IMR-90 (cell line): ENCODE measurements at regions not wholly inside any gene's neighbourhood (a gene's known extent, or its start where the extent isn't known, plus 50 kb on each side); places are given as distances from the start of the nearest gene placed in this dataset.

Experiments
- ATAC-seq: fragments of 200-7000 bp; cut with Tn5 transposase; 2 replicates; pipeline ENCODE4 v1.9.1; 2020; ENCODE audit warnings: low read depth, mild to moderate bottlenecking, moderate library complexity
- BruUV-seq: library from RNA; stranded (reverse); fragments of 400-500 nt; replicated peaks from 2 replicates; lab custom pipeline; 2021; lab: Mats Ljungman, UMichigan
- CTCF ChIA-PET: fragments of 300-600 bp; formaldehyde crosslinking; extraction: SDS; loops from one replicate; lab custom pipeline; 2021; ENCODE audit warnings: antibody characterized with exemption; lab: Yijun Ruan, JAX
- POLR2A ChIA-PET: fragments of 300-600 bp; sonication (Branson Sonifier 250); formaldehyde crosslinking; loops from one replicate; lab custom pipeline; 2022; ENCODE audit warnings: antibody characterized with exemption; ENCODE audit not compliant: unreplicated experiment; lab: Charles Lee
- DNase-seq: peaks from one replicate; pipeline ENCODE4 v3.0.0; 2013
- H2AFZ ChIP-seq: replicated peaks from 2 replicates; pipeline ENCODE3; 2013; ENCODE audit warnings: low read length, mild to moderate bottlenecking; ENCODE audit not compliant: poor library complexity
- H2AK5ac ChIP-seq: 2 replicates; pipeline ENCODE4 v1.6.1; 2013; ENCODE audit warnings: low read depth, low read length, inconsistent platforms
- H2AK9ac ChIP-seq: replicated peaks from 2 replicates; pipeline ENCODE3; 2013; ENCODE audit warnings: mild to moderate bottlenecking, low read depth, low read length, moderate library complexity; ENCODE audit not compliant: poor library complexity
- H2BK120ac ChIP-seq: 2 replicates; pipeline ENCODE4 v1.6.1; 2013; ENCODE audit warnings: low read depth, low read length, inconsistent platforms
- H2BK15ac ChIP-seq: 3 replicates; pipeline ENCODE4 v1.6.1; 2013; ENCODE audit warnings: low read depth, low read length, inconsistent platforms
- H2BK20ac ChIP-seq: 2 replicates; pipeline ENCODE4 v1.6.1; 2013; ENCODE audit warnings: low read depth, mild to moderate bottlenecking, inconsistent platforms, low read length, moderate library complexity
- H2BK5ac ChIP-seq: 2 replicates; pipeline ENCODE4 v1.6.1; 2013; ENCODE audit warnings: mild to moderate bottlenecking, low read depth, low read length, inconsistent platforms; ENCODE audit not compliant: poor library complexity, severe bottlenecking
- H3K14ac ChIP-seq: replicated peaks from 2 replicates; pipeline ENCODE4 v1.6.1; 2013; ENCODE audit warnings: low read depth, low read length, inconsistent platforms
- H3K18ac ChIP-seq: 2 replicates; pipeline ENCODE4 v1.6.1; 2013; ENCODE audit warnings: low read depth, low read length, control low read depth
- H3K23ac ChIP-seq: 2 replicates; pipeline ENCODE4 v1.6.1; 2013; ENCODE audit warnings: low read depth, low read length, inconsistent platforms
- H3K27ac ChIP-seq: 2 replicates; pipeline ENCODE4 v1.5.1; 2013; ENCODE audit warnings: mild to moderate bottlenecking, control low read depth, low read length; ENCODE audit not compliant: insufficient read depth
- H3K27me3 ChIP-seq: 2 replicates; pipeline ENCODE4 v1.6.1; 2013; ENCODE audit warnings: low read length; ENCODE audit not compliant: control insufficient read depth, insufficient read depth
- H3K36me3 ChIP-seq: 2 replicates; pipeline ENCODE4 v1.6.1; 2013; ENCODE audit warnings: low read length, mixed read lengths; ENCODE audit not compliant: control insufficient read depth, insufficient read depth
- H3K4ac ChIP-seq: 2 replicates; pipeline ENCODE4 v1.6.1; 2013; ENCODE audit warnings: low read depth, low read length, inconsistent platforms
- H3K4me1 ChIP-seq: 2 replicates; pipeline ENCODE4 v1.6.1; 2013; ENCODE audit warnings: low read length, mixed read lengths; ENCODE audit not compliant: control insufficient read depth, insufficient read depth
- H3K4me2 ChIP-seq: 2 replicates; pipeline ENCODE4 v1.6.1; 2013; ENCODE audit warnings: low read depth, mild to moderate bottlenecking, control low read depth, low read length, moderate library complexity
- H3K4me3 ChIP-seq: 2 replicates; pipeline ENCODE4 v1.5.1; 2013; ENCODE audit warnings: low read depth, mild to moderate bottlenecking, control low read depth, low read length, moderate library complexity; ENCODE audit not compliant: insufficient read depth
- H3K56ac ChIP-seq: 2 replicates; pipeline ENCODE4 v1.6.1; 2013; ENCODE audit warnings: low read length, inconsistent platforms; ENCODE audit not compliant: insufficient read depth; ENCODE audit errors: extremely low read depth
- H3K79me1 ChIP-seq, 2 experiments: 2 replicates each; pipeline ENCODE4 v1.6.1; 2013; ENCODE audit warnings: low read length in 2 of 2, inconsistent platforms in 1 of 2, low read depth in 1 of 2
- H3K9ac ChIP-seq: 2 replicates; pipeline ENCODE4 v1.6.1; 2013; ENCODE audit warnings: low read depth, low read length, control low read depth
- H3K9me1 ChIP-seq: 2 replicates; pipeline ENCODE4 v1.6.1; 2013; ENCODE audit warnings: low read length, inconsistent platforms; ENCODE audit not compliant: insufficient read depth
- H3K9me3 ChIP-seq: 2 replicates; pipeline ENCODE4 v1.6.1; 2013; ENCODE audit warnings: low read length; ENCODE audit not compliant: control insufficient read depth, insufficient read depth
- H4K20me1 ChIP-seq: 2 replicates; pipeline ENCODE4 v1.6.1; 2013; ENCODE audit warnings: low read length, inconsistent platforms; ENCODE audit not compliant: insufficient read depth
- H4K5ac ChIP-seq: 2 replicates; pipeline ENCODE4 v1.6.1; 2013; ENCODE audit warnings: mild to moderate bottlenecking, low read depth, low read length, control low read depth
- H4K8ac ChIP-seq, 2 experiments: 2 replicates each; pipeline ENCODE4 v1.6.1; 2013; ENCODE audit warnings: low read depth in 2 of 2, low read length in 2 of 2, control low read depth in 1 of 2, inconsistent platforms in 1 of 2
- H4K91ac ChIP-seq: 2 replicates; pipeline ENCODE4 v1.6.1; 2013; ENCODE audit warnings: low read depth, low read length, inconsistent platforms; ENCODE audit not compliant: insufficient read depth
- CEBPB ChIP-seq: IDR thresholded peaks from 2 replicates; pipeline ENCODE4 v1.6.1; 2012; ENCODE audit warnings: low read depth, low read length, improper control_type of control experiment
- WGBS, 2 experiments: methylation state at CpG; one replicate each; pipeline versions ENCODE4 v1.1.5 to v1.1.7; 2013; ENCODE audit warnings: missing lambda C conversion rate in 2 of 2; ENCODE audit not compliant: insufficient read length in 1 of 2; ENCODE audit errors: extremely low coverage in 2 of 2; 5-methylcytosine and 5-hydroxymethylcytosine counted together
- dilution Hi-C: fragments of 300-500 bp; cut with HindIII; formaldehyde crosslinking; loops from one replicate; pipeline ENCODE4 v1.14.3; 2018; ENCODE audit warnings: low sequenced_read_pairs; ENCODE audit not compliant: unreplicated experiment
- in situ Hi-C: fragments of 300-500 bp; cut with MboI; formaldehyde crosslinking; loops from 3 replicates; pipeline ENCODE4 v1.14.3; 2019; ENCODE audit warnings: low sequenced_read_pairs, inconsistent platforms, mixed read lengths
- intact Hi-C: fragments of 100-400 bp; cut with micrococcal nuclease; formaldehyde crosslinking; loops from 2 replicates; pipeline ENCODE4 v1.10.0; 2022
- TF ChIP-seq, protein P1 (sequence below): fragments of 150-350 bp; IDR thresholded peaks from 2 replicates; pipeline ENCODE4 v1.6.1; 2016; ENCODE audit warnings: low read depth, mild to moderate bottlenecking, low read length, moderate library complexity, borderline replicate concordance

DNA sequence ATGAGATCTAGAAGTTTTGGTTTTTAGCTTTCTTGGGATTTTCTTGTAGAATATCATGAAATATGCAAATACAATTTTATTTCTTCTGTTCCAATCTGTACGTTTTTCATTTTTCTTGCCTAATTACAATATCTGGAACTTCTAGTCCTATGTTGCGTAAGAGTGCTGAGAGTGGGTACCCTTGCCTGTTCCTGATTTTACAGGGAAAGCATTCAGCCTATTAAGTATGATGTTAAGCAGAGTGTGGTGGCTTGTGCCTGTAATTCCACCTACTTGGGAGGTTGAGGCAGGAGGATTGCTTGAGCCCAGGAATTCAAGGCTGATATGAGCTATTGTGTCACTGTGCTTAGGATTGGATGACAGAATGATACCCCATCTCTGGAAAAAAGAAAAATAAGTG lies 210.2 kb upstream of the ITGA1 start:
- H2BK15ac ChIP-seq: no peak overlapping the region
- ATAC-seq (no peak), DNase-seq (no peak)
- no peak overlapping the region for H3K14ac ChIP-seq
- H3K4ac ChIP-seq: no peak overlapping the region
- no peak overlapping the region for H2AK5ac ChIP-seq
- no peak overlapping the region for H3K56ac ChIP-seq
- intact Hi-C loops (no loop called here), in situ Hi-C loops (no loop called here), dilution Hi-C loops (no loop called here)
- H3K79me1 ChIP-seq: no peaks in the 10 kb centered on the region
- no peak overlapping the region for H3K4me2 ChIP-seq
- H3K9me1 ChIP-seq: no peaks in the 10 kb centered on the region
- no peak overlapping the region for H2BK20ac ChIP-seq
- H2BK5ac ChIP-seq: no peak overlapping the region
- H4K91ac ChIP-seq: no peak overlapping the region
- no peak overlapping the region for H2AFZ ChIP-seq
- no peak overlapping the region for H3K18ac ChIP-seq
- WGBS, 2 experiments: no CpG with 5 or more reads among the region's 2 CpGs
- ChIA-PET POLR2A (no interaction called here), CTCF (no interaction called here)
- no peak overlapping the region for H2BK120ac ChIP-seq
- no peak overlapping the region for H4K8ac ChIP-seq
- H3K4me1 ChIP-seq: no peaks in the 10 kb centered on the region
- H4K20me1 ChIP-seq: no peaks in the 10 kb centered on the region
- H3K36me3 ChIP-seq: no peaks in the 10 kb centered on the region
- H3K9ac ChIP-seq: no peak overlapping the region
- BruUV-seq: no TSS peak
- no peak overlapping the region for H3K27ac ChIP-seq
- no peak overlapping the region for H4K5ac ChIP-seq
- H3K9me3 ChIP-seq: no peaks in the 10 kb centered on the region
- H3K4me3 ChIP-seq: no peak overlapping the region
- H2AK9ac ChIP-seq: no peak overlapping the region
- peak; percentile 60 for TF ChIP-seq CEBPB
- TF ChIP-seq, protein P1, sequence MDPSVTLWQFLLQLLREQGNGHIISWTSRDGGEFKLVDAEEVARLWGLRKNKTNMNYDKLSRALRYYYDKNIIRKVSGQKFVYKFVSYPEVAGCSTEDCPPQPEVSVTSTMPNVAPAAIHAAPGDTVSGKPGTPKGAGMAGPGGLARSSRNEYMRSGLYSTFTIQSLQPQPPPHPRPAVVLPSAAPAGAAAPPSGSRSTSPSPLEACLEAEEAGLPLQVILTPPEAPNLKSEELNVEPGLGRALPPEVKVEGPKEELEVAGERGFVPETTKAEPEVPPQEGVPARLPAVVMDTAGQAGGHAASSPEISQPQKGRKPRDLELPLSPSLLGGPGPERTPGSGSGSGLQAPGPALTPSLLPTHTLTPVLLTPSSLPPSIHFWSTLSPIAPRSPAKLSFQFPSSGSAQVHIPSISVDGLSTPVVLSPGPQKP: no peak
- no peaks in the 10 kb centered on the region for H3K27me3 ChIP-seq
- no peak overlapping the region for H3K23ac ChIP-seq
